ENCODE measurements at regions not wholly inside any gene's neighbourhood (a gene's known extent, or its start where the extent isn't known, plus 50 kb on each side); places are given as distances from the start of the nearest gene placed in this dataset.
"Not testable (repeated sequence)": the region's sequence is repeated elsewhere in the genome, so short reads cannot be mapped to it uniquely, and the experiment has no call there.

DNA sequence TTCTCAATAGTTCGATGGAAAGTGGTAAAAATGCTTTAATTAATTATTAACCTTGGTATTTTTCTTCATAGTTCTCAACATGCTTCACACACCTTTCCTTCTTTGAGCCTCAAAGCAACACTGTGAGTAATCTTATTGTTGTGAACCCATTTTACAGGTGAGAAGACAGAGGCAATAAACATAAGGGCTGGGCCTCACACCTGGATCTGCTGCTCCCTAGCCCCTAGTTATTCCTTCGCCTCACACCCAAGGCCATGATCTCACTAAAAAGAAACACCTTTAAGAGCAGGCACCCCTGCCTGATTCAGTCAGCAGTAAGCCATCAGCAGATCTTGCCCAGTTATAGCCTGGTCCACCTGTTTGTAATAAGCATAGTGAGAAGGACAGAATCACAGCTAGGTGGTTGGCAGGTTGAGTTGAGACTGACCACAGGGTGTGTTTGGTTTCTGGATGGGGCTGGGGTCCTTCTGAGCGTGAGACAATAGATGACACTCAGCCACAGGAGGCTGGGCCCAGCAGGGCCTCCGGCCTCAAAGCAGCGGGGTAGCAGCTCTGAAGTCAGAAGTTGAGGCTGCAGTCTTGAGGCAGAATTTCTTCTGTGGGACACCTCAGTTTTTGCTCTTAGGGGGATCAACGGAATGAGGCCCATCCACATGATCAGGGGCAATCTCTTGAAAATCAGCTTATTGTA lies 203.9 kb downstream of the RHOU start:
- DNase-seq (ENCODE audit: low spot score) = no peak

DNA sequence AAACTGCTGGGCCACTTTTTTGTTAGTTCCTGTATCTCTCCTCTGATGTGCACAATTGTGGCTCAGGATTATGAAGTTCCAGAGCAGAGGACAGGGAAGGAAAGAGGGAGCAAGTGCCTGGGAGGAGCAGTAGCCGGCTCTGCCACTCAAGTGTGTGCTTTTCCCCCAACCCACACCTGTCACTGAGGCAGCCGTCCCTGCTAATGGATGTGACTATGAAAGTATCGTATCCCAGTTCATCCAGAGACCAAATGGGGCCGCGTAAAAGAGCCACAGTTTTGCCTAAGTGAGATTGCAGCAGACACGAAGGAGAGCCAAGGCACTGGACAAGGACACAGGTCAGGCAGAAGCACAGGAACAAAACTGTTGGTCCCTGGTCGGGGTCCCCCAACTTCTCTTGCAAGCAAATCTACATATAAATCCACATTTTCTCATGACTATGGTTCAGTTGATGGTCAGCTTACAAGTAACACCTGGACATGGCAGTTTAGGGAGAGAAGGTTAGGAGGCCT lies 204.7 kb downstream of the RHOU start:
- DNase-seq (ENCODE audit: low spot score) = no peak

DNA sequence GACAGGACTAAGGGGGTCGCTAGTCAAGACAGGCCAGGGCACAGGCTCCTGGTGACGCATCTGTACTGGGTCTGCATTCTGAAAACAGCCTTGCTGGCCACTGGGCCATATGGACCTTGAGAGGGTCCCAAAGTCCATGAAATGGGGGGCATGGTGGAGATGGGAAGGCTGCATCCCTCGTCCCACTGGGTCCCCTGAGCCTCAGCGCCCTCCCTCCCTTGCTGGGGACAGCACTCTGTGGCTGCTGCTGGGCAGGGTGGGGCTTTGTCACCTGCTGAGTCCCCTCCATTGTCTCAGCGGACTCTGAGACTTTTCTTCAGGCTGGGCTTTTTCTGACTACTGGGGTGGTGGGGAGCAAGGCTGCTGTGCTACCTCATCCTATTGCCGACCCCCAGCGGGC lies 205.2 kb downstream of the RHOU start:
- DNase-seq (ENCODE audit: low spot score) = no peak

DNA sequence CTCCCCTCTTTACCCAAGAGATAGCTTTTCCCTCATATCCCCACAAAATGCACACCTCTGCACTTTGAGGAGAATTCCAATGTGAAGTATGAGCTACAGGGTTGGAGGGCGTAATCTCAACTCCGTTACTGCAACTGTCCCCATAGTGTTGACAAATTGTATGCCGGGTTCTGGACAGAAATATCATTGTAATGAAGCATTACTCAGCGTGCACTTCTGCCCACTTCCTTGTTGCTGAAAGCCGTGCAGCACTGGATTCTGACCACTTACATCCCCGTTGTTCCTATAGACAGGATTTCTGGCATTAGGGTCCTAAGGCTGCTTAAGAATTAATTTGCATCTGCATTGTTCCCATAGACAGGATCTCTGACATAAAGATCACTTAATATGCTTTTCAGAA lies 205.6 kb downstream of the RHOU start:
- DNase-seq (ENCODE audit: low spot score) = no peak

DNA sequence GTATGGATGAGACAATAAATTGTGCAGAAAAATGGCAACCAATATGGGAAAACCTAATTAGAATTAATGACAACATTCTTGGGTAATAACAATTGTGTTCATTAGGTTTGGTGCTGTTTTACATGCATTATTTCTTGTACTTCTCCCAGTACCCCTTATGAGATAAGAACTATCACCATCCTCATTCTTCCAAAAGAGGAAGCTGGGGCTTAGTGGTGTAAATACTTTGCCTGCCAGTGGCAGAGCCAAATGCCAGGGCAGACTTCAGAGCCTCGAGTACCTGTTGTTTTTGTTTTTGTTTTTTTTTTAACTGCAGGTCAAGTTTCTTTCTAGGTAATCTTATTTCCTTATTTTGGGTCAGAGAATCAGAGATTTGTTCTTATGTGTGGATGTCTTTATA lies 206.4 kb downstream of the RHOU start:
- no peak for DNase-seq (ENCODE audit: low spot score)

DNA sequence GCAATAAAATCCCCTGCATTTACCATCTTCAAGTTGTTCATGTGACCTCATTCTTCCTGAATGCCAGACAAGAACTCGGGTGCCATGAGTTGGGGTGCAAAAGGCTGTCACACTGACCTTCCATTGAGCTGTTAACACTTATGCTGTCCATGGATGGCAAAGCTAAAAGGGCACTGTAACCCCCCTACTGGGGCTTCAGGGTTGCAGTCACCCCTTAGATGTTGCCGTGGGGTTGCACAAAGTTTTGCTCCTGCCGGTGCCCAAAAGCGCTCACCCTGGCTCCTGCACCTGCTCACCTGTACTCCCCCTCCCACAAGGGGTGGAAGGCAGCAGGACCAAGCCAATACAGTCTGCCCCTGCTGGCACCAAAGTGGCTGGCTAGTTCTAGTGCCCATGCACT lies 208.2 kb downstream of the RHOU start:
- no peak for DNase-seq (ENCODE audit: low spot score)

DNA sequence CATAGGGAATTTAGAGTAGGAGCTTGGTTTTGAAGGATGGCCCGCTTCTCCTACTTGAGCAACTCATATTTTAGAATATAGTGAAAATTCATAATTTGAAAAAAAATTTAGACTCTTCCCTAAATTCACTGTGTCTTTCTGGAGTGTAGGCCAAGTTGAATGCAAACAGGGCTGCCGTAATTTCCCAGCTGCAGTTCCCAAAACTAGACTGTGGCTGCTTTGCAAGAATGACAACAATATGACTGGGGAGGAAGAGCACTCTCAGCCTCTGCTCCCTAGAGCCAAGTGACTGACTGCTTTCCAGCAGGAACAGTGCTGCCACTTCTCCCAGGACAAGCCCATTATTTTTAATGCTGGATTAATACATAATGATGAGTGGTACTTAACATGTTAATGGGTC lies 209.0 kb downstream of the RHOU start:
- DNase-seq (ENCODE audit: low spot score) = no peak

DNA sequence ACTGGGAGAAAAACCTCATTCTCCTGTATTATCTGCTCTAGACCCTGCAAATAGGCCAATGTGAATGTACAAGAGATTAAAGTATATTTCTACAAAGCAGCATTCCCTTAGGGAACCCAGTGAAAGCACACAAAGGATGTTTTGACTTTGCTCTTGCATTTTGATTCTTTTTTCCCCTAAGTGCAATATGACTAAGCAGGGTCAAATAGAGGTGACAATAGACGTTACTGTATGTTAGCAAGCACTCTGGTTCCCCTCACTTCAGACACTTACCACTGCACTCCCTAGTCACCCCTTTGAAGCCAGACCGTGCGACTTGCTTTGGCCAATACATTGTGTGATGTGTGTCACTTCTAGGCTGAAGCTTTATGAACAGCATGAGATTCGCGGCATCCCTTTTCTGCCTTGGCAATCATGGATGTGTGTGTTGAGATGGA lies 209.7 kb downstream of the RHOU start:
- DNase-seq (ENCODE audit: low spot score) = no peak

DNA sequence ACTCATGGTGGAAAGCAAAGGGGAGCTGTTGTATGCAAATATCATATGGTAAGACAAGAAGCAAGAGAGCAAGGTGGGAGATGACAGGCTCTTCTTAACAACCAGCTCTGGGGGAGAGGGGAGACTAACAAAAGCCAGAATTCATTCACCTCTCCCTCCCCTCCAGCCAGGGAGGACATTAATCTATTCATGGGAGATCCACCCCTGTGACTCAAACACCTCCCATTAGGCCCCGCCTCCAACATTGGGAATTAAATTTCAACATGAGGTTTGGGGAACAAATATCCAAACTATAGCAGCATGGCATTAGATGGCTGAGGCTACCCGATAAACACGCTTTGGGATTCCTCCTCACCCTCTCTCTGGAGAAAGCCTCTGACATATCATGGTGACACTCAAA lies 210.6 kb downstream of the RHOU start:
- DNase-seq (ENCODE audit: low spot score) = no peak

DNA sequence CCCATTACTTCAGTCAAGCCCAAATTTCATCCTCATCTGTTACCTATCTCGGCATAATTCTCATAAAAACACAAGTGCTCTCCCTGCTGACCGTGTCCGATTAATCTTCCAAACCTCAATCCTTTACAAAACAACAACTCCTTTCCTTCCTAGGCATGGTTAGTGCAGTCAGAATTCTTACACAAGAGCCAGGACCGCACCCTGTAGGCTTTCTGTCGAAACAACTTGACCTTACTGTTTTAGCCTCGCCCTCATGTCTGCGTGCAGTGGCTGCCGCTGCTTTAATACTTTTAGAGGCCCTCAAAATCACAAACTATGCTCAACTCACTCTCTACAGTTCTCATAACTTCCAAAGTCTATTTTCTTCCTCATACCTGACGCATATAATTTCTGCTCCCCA lies 214.3 kb downstream of the RHOU start:
- not testable (repeated sequence) for DNase-seq (ENCODE audit: low spot score)

DNA sequence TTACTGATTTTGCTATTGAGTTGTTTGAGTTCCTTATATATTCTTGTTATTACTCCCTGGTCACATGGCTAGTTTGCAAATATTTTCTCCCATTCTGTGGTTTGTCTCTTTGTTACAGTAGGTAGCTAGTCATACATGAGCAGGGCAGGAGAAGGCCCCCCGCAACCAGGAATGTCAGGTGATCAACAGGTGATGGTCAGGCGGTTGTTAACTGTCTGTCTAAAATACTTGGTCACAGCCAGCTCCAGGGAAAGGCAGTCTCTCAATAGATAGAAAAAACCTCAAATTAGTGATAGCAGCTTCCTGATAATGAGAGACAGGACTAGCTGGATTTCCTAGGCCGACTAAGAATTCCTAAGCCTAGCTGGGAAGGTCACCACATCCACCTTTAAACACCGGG lies 217.9 kb downstream of the RHOU start:
- DNase-seq (ENCODE audit: low spot score) = no peak

DNA sequence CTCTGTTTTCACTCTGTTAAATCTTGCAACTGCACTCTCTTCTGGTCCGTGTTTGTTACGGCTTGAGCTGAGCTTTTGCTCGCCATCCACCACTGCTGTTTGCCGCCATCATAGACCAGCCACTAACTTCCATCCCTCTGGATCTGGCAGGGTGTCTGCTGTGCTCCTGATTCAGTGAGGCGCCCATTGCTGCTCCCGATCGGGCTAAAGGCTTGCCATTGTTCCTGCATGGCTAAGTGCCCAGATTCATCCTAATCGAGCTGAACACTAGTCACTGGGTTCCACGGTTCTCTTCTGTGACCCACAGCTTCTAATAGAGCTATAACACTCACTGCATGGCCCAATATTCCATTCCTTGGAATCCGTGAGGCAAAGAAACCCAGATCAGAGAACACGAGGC lies 218.5 kb downstream of the RHOU start:
- DNase-seq (ENCODE audit: low spot score) = not testable (repeated sequence)

DNA sequence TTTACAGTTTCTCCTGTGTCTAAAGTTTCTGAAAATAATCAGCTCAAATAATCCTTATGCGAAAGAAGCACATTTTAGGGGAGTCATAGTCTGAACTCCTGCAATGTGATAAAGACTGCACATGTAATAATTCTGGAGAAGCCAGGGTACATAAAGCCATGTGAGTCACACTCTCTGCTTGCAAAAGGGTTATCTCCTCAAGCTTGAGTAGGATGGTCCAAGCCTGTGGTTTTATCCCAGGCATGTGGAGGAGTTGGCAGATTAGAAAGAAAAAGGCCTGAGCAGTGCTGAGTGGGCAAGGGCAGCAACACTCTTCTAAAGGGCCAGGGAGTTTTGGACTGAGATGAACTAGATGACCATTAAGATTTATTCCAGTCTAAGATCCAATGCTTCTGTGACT lies 220.4 kb downstream of the RHOU start:
- DNase-seq (ENCODE audit: low spot score) = no peak

DNA sequence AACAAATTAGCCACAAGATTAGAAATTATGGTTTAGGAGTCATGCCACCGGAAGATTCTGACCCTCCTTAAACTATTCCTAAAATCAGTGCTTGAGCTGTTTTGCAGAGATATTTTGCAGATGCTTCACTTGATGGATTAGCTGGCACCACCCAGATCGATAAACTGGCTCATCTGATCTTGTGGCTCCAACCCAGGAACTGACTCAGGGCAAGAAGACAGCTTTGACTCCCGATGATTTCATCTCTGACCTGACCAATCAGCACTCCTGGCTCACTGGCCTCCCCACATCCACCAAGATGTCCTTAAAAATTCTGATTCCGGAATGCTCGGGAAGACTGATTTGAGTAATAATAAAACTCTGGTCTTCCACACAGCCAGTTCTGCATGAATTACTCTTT lies 221.6 kb downstream of the RHOU start:
- DNase-seq (ENCODE audit: low spot score) = no peak

DNA sequence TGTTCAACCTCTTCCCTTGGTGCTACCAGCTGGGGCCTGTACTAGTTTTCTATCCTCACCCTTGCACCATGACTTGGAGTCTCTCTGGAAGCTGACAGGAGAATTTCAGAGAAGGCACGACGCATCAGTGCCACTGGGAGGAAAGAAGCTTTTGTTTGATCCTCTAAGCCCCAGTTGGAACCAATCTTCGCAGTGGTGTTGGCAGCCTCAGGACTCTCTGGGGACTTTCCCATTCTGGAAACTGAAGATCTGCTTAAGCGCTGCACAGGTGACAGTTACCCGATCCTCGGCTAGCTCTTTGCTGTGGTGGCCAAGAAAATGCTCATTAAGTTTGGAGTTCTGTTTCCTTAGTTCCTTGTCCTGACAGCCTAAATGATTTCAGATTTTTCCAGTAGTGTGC lies 222.3 kb downstream of the RHOU start:
- no peak for DNase-seq (ENCODE audit: low spot score)

DNA sequence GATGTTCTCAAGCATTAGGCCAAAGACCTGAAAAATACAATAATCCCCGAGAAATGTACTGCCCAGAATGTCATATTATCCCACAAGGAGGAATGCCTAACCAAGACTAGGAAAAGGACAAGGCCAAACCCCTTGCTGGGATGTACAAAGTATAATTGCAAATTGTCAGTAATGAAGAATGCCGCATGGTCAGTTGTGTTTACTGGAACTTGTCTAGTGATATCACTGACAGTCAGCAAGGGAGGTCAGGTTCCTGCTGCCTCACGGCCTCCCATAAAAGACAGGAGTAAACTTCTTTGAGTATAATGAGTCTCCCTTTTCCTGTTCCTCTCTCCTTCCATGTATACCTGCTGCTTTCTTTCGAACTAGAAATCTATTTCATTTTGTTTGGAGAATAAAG lies 222.8 kb downstream of the RHOU start:
- DNase-seq (ENCODE audit: low spot score) = no peak

DNA sequence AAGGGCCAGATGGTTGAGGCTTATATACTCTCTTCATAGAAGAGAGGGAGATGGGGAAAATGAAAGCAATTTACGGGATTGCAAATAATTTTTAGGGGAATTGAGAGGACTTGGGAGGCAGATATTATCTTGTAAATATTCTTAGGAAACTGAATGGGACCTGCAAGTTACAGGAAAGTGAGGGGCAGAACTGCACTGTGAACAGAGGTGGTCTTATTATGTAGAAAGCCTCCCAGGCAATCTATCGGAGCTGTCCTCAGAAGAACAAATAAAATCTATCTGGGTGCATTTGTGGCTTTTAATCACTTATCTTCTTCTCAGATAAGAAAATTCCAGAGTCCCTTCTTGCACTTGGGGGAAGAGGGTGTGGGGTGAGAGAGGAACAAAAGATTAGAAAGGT lies 223.5 kb downstream of the RHOU start:
- no peak for DNase-seq (ENCODE audit: low spot score)

DNA sequence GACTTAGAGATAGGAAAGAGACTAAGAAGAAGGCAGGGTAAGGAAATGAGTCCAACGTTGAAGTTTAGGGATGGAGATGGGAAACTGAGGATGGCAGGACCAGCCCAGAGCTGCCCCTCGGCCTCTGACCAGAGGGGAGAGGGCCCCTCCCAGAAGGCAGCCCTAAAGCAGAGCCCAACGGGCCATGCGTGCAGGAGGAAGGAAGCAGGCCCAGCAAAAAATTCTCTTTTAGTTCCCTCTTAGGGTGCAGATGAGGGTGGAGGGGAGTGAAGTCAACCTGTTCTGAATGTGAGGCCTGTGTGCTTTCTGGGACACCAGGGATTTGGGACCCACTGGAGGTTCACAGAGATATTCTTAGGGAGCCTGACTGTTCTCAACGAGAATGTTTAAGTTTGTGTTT lies 225.4 kb downstream of the RHOU start:
- no peak for DNase-seq (ENCODE audit: low spot score)

DNA sequence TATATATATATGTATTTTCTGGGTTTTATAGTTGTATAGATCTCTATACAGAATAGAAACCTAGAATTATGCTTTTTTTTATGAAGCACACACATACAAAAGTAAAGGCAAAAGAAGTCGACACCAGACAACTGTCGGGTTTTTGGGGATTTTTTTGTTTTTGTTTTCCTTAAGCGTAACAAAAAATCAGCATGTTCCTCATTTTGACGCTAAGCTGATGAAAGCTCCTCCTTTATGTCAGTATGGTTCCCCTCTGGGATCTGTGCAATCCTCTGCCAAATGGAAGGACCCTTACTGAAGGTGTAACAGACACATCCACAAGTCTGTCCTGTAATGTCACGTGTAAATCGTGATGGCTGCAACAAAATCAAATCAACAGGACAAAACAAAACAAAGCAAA lies 226.2 kb downstream of the RHOU start:
- DNase-seq (ENCODE audit: low spot score) = no peak

DNA sequence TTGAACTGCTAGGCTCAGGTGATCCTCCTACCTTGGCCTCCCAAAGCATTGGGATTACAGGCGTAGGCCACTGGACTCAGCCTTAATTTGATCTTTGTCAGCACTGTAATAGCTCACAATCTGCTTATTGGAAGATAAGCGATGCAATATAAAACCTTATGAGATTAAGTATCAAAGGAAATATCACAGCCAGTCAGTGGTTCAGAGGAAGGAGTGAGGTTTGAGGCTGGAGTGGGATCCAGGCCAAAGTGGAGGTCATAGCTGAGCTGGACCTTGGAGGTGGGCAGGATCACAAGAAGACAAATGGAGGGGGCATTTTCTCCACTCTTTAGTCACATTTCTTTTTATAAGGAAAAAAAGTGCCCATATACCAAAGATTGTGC lies 228.5 kb downstream of the RHOU start:
- DNase-seq (ENCODE audit: low spot score) = no peak

DNA sequence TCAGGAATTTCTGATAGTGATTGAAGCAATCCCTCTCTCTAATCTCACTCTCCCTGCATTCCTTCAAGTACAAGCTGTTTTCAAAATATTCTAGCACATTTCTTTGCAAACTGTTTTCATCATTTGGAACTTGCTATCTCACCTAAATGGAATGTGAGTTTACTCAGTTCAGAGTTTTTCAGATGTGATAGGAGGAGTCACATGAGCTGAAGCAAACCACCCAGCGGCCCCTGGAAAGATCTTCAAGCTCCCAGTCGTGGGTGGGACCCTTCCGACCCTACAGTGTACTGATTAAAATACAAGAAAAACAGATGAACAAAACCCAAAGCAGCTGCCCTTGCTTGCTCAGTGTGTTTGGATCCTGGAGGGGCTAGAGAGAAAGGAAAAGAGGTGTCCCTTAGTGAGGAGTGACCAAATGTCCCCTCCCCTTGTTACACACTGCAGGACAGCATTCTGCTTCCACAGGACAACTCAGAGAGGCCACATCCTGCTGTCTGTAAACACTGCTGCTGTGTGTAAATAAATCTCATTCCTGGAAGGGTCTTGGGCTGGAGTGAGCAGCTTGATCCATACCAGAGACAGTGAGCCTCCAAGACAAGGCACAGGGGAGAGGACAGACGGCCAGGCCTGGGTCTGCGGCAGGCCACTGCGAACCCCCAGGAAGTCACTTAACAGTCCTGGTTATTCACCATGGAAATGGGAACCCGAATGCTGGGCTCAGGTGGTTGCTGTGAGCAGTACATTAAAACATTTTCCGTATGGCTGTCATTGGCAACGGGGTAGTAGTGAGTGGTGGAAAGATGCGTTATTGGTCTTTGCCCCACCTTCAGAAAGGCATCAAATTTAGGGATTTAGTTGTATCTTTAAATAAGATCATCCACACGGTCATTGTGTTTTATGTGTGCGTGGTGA lies 229.2 kb downstream of the RHOU start:
- no peak for DNase-seq (ENCODE audit: low spot score)

DNA sequence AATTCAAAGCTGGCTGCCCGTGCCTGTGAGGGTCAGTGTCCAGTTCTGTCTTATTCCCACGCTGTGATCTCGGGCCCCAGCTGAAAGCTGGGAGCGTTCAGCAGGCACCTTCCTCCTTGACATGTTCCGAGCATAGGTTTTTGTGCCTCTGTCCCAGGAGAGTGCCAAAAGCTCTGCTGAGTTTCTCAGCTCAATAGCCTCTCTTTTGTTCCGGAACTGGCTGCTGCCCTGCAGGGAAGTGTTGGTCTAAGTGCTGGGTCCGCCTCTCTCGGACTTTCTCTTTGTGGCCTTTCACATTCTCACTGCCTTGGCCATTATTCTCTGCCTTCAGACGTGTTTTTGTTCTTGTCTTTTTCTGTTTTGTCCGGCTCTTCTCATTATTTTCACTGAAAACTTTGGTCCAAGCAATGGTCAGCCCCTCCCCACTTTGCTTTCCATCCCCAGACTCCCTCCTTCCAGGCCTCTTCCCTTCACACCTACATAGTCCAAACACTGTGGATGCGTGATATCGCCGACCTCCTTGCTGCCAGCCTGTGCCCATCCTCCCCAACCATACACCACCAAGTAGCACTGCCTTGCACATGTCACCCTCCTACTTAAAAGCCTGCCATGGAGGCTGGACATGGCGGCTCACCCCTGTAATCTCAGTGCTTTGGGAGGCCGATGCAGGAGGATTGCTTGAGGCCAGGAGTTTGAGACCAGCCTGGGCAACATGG lies 233.8 kb downstream of the RHOU start:
- DNase-seq (ENCODE audit: low spot score) = no peak

All from mesenteric fat pad (tissue), 1 donor.